ENCODE measurements at regions not wholly inside any gene's neighbourhood (a gene's known extent, or its start where the extent isn't known, plus 50 kb on each side); places are given as distances from the start of the nearest gene placed in this dataset.
A peak's percentile ranks its signal among the peaks of the same experiment; 100 is the strongest.

DNA sequence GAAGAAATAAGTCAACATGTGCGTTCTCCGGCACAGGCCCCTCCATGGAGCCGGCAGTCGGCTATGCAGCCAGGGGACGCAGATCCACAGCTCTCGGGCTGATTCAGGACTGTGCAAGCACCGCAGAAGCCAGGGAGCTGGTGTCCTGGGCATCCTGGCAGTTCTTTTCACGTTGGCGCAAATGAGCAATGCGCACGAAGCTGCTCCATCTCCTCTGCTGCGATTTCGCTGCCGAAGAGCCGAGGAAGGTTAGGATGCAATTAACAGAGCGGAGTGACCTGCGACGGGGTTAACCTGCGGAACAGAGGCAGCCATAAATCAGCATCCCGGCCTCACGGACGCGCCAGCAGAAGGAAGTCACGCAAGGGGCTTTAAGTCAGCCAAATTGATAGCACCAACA is 107.1 kb upstream of the POU3F3 start:
- Histone ChIP-seq H3K4me1 (ENCODE audit: control insufficient read depth in 1 of 2, insufficient read depth in 2 of 2, low read length in 2 of 2) (no peaks in the 10 kb centered on the region), H3K4me3 (replicated peaks in 1 of 2; ENCODE audit: low read depth in 1 of 2, low read length in 2 of 2) (no peak overlapping the region), H3K27me3 (ENCODE audit: insufficient read depth, low read length) (peaks cover 25% of the 10 kb centered on the region), H3K79me2 (ENCODE audit: insufficient read depth, low read length) (no peaks in the 10 kb centered on the region), H4K20me1 (ENCODE audit: insufficient read depth) (no peaks in the 10 kb centered on the region), H3K4me2 (ENCODE audit: low read length) (no peak overlapping the region), H3K9me2 (ENCODE audit: insufficient read depth) (no peaks in the 10 kb centered on the region), H3K9ac (ENCODE audit: low read length) (no peak overlapping the region), H3K9me3 (ENCODE audit: control insufficient read depth in 1 of 2, insufficient read depth in 1 of 2, low read depth in 1 of 2, low read length in 2 of 2) (no peaks in the 10 kb centered on the region), H3K27ac (ENCODE audit: low read depth, low read length) (no peak overlapping the region), H3K36me3 (ENCODE audit: control insufficient read depth in 1 of 2, insufficient read depth in 2 of 2, low read length in 2 of 2) (no peaks in the 10 kb centered on the region), H2AFZ (ENCODE audit: low read depth, low read length, poor library complexity, severe bottlenecking) (no peak overlapping the region)
- 0 out of 2 replicates have a peak, but pooled peaks have one; percentile 11 for TF ChIP-seq ZFX (IDR thresholded peaks at IDR 0.05)
- no peak for TF ChIP-seq SRF (IDR thresholded peaks at IDR 0.05; ENCODE audit: low read depth)
- ChIA-PET CTCF (no interaction called here), RAD21 (ENCODE audit: low non-redundant PET in 1 of 2, low total read pairs in 2 of 2, uncharacterized antibody in 2 of 2, unreplicated experiment in 2 of 2) (no interaction called here), POLR2A (no interaction called here)
- ATAC-seq: no peak
- intact Hi-C loops (cut with micrococcal nuclease): no loop called here
- DNase-seq (ENCODE audit: low read depth, low spot score): no peak
- BruUV-seq (replicated peaks): no TSS peak

GRCh38 chr2:104749856-104750460 is 104.0 kb upstream of the POU3F3 start:
- ATAC-seq: no peak
- no peak overlapping the region for H3K27ac ChIP-seq (ENCODE audit: low read depth, low read length)
- RAD21 ChIA-PET (ENCODE audit: low non-redundant PET in 1 of 2, low total read pairs in 2 of 2, uncharacterized antibody in 2 of 2, unreplicated experiment in 2 of 2): no interaction called here
- no peaks in the 10 kb centered on the region for H3K9me3 ChIP-seq (ENCODE audit: control insufficient read depth in 1 of 2, insufficient read depth in 1 of 2, low read depth in 1 of 2, low read length in 2 of 2)
- no peak for TF ChIP-seq CEBPB (IDR thresholded peaks at IDR 0.05; ENCODE audit: low read depth)
- no peak for TF ChIP-seq EZH2 (IDR thresholded peaks at IDR 0.05)
- TF ChIP-seq, protein P1, sequence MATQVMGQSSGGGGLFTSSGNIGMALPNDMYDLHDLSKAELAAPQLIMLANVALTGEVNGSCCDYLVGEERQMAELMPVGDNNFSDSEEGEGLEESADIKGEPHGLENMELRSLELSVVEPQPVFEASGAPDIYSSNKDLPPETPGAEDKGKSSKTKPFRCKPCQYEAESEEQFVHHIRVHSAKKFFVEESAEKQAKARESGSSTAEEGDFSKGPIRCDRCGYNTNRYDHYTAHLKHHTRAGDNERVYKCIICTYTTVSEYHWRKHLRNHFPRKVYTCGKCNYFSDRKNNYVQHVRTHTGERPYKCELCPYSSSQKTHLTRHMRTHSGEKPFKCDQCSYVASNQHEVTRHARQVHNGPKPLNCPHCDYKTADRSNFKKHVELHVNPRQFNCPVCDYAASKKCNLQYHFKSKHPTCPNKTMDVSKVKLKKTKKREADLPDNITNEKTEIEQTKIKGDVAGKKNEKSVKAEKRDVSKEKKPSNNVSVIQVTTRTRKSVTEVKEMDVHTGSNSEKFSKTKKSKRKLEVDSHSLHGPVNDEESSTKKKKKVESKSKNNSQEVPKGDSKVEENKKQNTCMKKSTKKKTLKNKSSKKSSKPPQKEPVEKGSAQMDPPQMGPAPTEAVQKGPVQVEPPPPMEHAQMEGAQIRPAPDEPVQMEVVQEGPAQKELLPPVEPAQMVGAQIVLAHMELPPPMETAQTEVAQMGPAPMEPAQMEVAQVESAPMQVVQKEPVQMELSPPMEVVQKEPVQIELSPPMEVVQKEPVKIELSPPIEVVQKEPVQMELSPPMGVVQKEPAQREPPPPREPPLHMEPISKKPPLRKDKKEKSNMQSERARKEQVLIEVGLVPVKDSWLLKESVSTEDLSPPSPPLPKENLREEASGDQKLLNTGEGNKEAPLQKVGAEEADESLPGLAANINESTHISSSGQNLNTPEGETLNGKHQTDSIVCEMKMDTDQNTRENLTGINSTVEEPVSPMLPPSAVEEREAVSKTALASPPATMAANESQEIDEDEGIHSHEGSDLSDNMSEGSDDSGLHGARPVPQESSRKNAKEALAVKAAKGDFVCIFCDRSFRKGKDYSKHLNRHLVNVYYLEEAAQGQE (IDR thresholded peaks at IDR 0.05; ENCODE audit: low read depth): no peak
- TF ChIP-seq FOSL1 (IDR thresholded peaks at IDR 0.05; ENCODE audit: low read depth): no peak
- no peaks in the 10 kb centered on the region for H3K79me2 ChIP-seq (ENCODE audit: insufficient read depth, low read length)
- no peak for DNase-seq (ENCODE audit: low read depth, low spot score)
- H4K20me1 ChIP-seq (ENCODE audit: insufficient read depth): no peaks in the 10 kb centered on the region
- H3K36me3 ChIP-seq (ENCODE audit: control insufficient read depth in 1 of 2, insufficient read depth in 2 of 2, low read length in 2 of 2): no peaks in the 10 kb centered on the region
- no peak overlapping the region for H3K4me3 ChIP-seq (replicated peaks in 1 of 2; ENCODE audit: low read depth in 1 of 2, low read length in 2 of 2)
- no peak overlapping the region for H3K4me2 ChIP-seq (ENCODE audit: low read length)
- CTCF ChIA-PET: no interaction called here
- H3K9ac ChIP-seq (ENCODE audit: low read length): no peak overlapping the region
- no peaks in the 10 kb centered on the region for H3K4me1 ChIP-seq (ENCODE audit: control insufficient read depth in 1 of 2, insufficient read depth in 2 of 2, low read length in 2 of 2)
- BruUV-seq (replicated peaks): no TSS peak
- H3K9me2 ChIP-seq (ENCODE audit: insufficient read depth): no peaks in the 10 kb centered on the region
- H3K27me3 ChIP-seq (ENCODE audit: insufficient read depth, low read length): peaks cover 15% of the 10 kb centered on the region
- POLR2A ChIA-PET: no interaction called here
- intact Hi-C loops (cut with micrococcal nuclease): no loop called here
- H2AFZ ChIP-seq (ENCODE audit: low read depth, low read length, poor library complexity, severe bottlenecking): no peak overlapping the region
